DMS153 treated with DMSO at 0.1 percent for 48 hours (cell line): ENCODE measurements at regions not wholly inside any gene's neighbourhood (a gene's known extent, or its start where the extent isn't known, plus 50 kb on each side); places are given as distances from the start of the nearest gene placed in this dataset.
A peak's percentile ranks its signal among the peaks of the same experiment; 100 is the strongest.

ENCODE experiments used
- DNase-seq: peaks from one replicate; lab custom pipeline; 2025; ENCODE audit not compliant: unreplicated experiment; lab: John Stamatoyannopoulos, UW

DNA sequence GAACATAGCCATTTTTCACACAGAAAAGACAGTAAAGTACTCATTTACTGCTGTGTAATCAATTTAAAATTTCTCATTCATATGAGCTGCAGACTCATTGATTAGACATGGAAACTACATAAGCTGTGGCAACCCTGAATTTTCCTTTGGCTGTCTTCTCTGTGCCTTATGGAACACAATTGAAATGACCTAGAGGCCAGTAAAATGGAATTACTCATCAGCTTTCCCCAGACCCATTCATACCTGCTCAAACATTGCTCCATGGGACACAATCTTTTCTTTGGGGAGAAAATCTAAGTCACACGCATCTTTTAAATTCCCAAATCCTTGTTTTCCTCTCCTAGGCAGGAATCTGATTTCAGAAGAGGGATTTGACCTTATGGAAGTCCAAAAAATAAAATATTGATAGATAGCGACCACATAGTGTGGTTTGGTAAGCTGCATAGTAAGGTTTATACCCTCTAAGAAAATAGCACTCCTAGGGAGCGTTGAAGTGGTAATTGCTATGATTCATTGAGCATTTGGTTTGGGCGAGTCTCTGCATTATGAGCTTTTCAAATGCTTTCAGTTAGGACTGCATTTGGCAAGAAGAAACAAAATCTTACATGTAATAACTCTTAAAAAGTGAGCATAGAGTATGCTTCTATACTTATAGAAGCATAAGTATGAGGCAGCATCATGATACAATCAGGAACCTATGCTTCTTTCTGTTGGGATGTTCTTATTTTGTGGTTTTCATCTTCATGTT lies 243.4 kb upstream of the GADL1 start:
- no peak for DNase-seq

DNA sequence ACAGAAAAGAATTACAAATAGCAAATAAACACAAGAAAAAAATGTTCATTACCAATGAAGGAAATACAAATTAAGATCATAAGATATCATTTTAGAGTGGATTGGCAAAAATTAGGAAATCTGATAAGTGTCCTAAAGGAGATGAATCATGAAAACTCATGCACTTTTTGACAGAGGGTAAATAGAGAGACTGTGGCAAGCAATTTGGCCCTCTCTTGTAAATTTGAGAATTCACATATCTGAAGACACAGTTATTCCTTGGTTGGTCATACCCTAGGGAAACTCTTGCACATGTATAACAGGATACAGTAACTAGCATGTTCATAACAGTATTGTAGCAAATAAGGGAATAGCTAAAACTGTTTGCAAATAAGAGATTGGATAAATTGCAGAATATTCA lies 246.0 kb upstream of the GADL1 start:
- DNase-seq: no peak

DNA sequence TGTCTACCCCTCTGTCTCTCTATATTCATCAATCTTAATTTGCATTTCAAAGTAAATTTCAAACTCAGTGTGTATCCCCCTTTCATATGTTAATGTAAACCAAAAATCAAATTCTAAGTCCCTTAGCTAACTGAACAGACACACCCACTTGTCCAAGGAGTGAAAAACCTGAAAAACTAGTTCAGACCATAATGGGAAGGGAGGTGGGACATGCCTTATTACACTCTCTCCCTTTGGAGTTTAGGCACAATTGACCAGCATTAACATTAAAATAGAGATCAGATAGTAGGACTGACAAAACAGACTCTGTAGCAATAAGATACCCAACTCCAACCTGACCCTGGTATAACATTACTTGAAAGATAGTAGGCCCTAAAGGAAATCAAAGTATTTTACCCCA lies 247.7 kb upstream of the GADL1 start:
- no peak for DNase-seq

DNA sequence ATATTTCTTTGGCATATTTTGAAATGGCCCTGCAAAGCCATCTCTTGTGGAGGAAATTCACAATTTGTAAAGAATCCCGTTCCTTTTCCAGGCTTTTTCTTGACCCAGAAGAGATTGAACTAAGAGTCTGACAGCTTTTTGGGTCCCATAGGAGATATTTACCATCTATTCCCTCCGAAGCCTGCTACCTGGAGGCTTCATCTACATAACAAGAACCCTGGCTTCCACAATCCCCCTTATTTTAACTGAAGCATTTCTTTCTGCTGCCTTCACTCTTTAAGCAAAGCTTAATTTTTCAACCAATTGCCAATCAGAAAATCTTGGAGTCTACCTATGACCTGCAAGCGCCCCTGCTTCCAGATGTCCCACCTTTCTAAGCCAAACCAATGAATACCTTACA lies 248.1 kb upstream of the GADL1 start:
- no peak for DNase-seq

DNA sequence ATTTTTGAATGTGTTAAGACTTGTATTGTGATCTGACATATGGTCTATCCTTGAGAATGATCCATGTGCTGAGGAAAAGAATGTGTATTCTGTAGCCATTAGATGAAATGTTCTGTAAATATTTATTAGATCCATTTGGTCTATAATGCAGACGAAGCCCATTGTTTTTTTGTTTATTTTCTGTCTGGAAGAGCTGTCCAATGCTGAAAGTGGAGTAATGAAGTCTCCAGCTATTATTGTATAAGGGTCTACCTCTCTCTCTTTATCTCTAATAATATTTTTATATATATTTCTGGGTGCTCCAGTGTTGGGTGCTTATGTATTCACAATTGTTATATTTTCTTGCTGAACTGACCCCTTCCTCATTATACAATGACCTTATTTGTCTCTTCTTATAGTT lies 250.6 kb upstream of the GADL1 start:
- DNase-seq: no peak

DNA sequence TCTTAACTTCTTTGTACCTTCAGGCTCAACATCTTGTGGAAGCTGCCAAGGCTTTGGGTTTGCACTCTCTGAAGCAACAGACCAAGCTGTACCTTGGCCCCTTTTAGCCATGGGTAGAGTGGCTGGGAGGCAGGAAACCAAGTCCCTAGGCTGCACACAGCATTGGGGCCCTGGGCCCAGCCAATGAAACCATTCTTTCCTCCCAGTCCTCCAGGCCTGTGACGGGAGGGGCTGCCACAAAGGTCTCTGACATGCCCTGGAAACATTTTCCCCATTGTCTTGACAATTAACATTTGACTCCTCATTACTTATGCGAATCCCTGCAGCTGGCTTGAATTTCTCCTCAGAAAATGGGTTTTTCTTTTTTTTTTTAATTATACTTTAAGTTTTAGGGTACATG lies 253.1 kb upstream of the GADL1 start:
- no peak for DNase-seq

DNA sequence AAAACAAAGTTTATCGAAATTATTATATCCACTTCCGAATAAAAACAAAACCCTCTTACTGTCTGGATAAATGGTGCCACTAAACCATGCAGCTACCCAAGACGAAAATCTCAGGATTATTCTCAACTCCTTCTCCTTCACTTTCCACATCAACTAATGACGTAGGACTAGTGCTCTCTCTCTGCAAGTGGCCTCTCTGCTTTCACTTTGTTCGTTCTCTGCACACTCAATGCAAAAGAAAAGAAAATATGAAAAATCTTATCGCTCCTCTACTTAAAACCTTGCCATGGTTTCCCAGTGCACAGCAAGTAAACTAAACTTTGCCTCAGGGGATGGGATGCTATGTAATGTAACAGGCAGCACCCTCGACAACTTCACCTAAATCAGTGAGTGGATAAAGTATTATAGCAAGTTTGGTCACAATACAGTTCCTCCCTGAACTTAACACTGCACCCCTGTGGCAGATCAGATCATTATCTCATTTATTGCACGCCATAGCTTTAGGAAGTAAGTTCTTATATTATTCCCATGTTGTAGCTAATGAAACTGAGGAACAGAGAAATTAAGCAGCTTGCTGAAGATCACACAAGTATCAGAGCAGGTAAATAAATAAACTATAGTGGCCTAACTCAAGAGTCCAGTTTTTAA lies 262.7 kb upstream of the GADL1 start:
- DNase-seq: no peak

DNA sequence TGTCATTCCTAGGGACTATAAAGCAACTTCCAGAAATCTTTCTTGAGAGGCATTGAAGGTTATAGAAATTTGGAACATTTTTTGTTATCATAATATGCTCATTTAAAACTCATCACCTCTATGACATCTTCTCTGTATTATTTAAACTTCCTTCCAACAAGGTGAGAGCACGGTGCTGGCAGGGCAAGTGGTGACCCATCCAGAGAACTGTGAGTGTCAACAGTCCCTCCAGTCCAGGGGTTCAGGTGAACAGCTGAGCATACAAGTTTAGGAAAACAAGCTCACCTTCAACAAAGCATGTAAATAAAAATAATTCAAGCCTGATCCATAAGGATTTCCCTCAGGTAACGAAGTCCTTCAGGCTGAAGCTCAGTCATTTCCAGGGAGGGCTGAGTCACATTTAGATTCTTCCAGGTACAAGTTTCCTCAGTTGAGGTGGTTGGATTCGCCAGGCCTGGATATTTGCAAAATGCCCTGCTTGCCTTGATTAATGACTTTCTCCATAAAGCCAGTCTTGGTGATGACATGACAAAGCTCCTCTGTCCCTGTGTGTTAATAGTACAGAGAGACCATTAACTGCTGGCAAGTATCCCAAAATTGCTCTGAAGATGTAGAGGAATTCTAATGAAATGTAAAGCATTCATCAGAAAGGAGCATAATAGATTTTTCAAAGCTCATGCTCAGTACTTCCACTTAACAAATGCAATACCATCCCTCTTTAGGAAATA lies 263.6 kb upstream of the GADL1 start:
- DNase-seq: no peak

DNA sequence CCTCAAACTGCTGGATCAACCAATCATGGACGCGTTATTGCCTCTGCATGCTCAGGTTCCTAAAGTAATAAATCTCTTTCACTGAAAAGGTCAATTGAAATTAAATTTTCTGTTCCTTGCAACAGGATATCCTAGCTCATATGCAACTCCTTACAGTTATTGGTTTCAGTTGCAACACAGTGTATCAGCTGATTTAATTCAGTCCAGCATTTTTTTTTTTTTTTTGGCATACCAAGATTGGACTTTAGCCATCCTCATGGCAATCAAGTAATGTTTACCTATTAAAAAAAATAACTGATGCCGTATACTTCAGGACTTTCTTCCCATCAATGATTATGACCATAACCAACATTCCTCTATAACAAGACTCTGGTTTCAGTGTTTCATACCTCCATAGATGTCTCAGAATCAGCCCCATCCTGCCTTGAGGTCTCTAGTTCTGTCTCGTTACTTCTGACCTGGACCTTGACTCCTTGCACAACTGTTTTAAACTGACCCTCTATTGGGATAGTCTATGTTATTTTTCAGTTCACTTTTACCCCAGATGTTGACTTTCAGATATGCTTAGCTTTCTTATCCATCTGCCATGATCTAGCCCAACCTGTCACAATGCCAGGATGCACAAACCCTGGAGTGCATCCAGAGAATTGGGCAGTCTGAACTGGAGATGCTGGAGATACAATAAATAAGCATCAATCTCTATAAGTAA lies 265.0 kb upstream of the GADL1 start:
- DNase-seq: no peak

DNA sequence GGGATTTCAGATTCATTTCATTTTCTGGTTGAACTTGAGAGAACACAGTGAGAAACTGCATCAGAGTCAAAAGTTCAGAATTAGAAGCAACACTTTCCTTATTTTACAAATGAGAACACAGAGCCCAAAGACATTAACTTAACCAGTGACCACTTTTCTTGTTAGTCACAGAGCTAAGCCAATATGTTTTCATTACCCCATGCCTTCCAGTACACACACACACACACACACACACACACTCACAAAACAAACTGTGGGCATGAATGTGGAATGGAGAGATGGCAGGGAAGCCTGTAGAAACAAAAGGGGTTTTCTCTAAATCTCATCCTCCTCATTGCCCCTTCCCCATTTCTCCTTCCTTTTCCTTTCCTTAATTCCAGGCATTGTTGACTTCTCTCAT lies 267.4 kb upstream of the GADL1 start:
- DNase-seq: no peak

DNA sequence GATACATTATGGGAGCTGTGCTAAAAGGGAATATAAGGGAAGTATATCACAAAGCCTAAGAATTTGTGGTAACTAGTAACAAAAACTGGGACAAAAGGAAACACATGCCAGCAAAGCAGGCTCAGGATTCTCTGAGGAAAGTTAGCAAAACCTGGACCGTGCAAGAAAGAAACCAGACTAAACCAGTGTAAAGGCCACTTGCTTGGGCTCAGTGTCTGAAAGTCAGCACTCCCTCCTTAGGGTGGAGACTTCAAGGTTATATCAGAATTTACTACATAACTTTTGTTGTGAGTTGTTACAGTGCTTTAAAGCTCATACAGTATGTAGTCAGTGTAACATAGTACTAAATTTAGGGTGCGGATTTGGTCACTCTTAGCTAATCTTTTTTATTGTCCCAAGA lies 269.9 kb upstream of the GADL1 start:
- DNase-seq: no peak

DNA sequence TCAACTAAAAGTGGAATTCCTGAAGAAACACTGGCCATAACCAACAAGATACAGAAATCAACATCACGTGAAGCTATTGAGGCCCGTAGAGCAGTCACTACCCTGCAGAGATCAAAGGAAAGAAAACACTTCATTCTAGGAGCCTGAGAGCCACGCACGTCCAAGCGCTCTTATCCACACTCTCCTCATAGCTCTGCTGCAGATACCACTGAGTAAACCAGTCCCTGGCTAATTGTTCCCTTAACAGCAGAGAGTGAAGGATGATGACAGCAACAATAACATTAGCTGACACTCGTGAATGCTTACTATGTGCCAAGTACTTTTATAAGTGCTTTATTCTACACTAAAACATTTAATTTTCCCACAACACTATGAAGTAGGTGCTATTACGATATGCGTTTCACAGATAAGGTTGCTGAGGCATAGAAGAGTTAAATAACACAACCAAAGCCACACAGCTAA lies 271.0 kb upstream of the GADL1 start:
- DNase-seq: peak; percentile 26

DNA sequence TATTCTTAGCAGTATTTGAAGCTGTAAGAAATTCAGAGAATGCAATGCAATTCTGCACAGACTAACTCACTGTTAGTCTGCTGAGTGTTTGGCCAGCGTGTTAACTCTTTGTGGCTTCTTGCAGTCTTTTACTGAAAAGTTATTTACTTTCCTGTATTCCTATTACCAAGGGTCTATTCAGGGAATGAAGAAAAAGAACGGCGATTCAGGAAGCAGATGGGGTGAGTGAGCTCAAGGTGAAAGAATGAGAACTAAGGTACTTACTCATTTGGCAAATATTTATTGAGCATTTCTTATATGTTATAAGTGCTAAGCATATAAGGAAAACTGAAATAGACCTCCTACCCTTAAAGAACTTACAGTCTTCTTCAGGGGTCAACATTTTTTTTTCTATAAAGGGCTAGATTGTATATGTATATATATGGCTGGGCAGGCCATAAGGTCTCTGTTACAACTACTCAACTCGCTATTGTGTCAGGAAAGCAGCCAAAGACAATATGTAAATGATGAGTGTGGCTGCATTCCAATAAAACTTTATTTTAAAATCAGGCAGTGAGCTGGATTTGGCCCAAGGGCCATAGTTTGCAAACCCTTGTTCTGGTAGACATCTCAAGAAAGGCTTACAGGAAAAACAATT lies 271.9 kb upstream of the GADL1 start:
- no peak for DNase-seq

DNA sequence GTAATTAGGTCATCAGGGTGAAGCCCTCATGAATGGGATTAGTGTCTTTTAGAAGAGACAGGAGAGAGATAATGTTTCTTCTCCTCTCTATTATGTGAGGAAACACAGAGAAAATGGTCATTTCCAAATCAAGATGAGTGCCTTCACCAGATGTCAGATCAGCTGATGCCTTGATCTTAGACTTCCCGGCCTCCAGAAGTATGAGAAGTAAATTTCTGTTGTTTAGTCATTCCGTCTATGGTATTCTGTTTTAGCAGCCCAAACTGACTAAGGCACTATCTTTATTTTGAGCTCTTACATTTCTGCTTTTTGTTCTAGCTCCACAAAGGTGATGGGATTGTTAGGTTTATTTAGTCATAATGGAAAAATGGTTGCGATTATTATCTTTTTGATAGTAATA lies 273.2 kb upstream of the GADL1 start:
- DNase-seq: no peak

DNA sequence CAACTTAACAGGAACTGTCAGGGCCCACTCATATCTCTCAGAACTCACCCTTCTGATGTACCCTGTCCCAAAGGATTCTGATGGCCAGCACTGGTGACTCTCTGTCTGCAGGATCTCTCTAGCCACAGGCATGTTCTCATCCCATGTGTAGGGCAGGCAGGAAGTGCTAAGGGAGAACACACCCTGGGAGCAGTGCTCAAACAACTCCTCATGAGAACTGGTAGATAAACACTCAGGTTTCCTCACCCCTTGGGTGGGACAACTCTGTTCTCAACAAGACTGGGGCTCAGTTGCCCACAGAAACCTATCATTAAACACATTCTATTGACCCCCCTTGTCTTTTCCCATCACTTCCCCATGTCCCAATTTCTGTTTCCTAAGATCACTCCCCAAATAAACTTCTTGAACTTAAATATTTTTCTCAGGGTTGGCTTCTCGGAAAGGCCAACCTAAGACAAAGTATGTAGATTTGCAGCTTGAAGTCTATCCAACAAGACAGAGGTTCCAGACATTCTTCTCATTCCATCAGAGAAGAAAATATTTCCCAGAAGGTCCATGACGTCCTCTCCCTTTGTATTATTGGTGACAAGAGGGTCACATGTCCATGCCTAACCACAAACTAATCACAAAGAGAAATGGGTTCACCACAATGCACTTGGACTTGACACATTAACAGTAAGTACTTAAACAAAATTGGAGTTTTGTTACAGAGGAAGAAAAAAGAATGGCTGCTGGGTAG lies 276.6 kb upstream of the GADL1 start:
- no peak for DNase-seq

DNA sequence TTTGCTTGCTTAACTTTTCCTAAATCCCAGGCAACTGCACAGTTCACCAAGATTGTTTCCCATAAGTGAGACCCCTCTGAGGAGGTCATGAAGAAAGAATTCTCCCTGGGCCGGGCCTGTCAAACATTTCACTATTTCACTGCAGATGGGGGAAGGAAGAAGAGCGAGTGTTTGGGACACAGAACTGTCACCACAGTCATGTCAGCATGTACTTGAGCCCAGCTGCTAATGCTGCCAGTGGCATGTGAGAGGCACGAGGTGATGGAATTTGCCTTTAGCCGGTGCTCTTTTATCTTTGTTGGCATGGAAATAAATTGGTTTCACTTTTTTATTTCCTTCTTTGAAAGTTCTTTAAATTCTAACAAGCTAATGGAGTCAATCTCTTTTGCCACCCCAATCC lies 277.9 kb upstream of the GADL1 start:
- DNase-seq: no peak

DNA sequence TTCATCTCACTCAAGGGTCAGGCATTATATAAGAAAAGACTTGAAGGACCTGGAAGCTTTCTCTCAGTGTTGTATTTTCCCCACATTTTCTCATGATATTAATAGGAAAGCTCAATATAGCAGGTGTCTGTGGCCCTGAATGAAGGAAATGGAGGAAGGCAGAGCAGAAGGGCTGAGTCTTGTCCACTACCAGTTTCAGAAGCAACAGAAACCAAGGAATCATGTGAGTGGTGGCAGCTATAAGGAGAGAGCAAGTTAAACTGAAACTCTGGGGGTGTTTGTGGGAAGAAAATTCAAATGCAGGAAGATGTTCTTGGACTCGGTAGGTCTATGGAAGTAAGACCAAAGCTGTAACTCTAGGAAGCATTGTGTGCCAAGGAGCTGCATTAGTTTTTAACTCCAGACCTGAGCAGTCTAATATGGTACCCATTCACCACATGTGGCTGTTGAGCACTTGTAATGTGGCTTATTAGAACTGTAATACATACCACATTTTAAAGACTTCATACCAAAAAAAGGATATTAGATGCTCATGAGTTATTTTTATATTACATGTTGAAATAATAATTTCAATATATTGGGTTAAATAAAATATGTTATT lies 278.8 kb upstream of the GADL1 start:
- no peak for DNase-seq

DNA sequence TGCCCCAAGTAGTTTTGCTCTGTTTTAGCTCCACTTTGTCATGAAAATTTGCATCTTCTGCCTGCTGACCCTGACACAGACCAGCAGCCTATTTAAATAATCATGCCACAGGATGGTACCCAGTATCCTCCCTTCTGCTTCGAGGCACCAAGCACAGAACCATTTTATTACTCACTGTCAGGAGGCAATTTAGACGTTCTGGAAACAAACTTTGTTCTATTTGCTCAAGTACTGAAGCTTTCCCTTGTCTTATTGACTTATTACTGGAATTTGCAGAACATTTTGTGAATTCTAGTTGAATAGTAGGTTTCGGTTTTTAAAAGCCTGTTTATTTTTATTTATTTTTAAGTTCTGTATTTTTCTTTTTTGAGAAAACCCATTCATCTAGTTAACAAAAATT lies 279.6 kb upstream of the GADL1 start:
- no peak for DNase-seq

DNA sequence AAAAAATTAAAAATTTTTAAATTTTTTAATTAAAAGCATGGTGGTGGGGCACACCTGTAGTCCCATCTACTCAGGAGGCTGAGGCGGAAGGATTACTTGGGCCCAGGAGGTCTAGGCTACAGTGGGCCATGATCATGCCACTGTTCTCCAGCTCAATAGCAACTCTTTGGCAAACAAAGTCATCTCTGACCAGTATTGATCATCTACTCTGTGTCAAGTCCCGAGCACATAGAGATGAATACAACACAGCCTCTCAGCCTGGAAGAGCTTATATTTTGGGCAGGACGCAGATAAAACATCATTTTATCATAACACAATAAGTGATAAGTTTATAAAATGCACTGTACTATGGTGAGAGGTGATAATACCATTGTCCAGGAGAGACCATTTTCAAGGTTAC lies 281.6 kb upstream of the GADL1 start:
- no peak for DNase-seq

DNA sequence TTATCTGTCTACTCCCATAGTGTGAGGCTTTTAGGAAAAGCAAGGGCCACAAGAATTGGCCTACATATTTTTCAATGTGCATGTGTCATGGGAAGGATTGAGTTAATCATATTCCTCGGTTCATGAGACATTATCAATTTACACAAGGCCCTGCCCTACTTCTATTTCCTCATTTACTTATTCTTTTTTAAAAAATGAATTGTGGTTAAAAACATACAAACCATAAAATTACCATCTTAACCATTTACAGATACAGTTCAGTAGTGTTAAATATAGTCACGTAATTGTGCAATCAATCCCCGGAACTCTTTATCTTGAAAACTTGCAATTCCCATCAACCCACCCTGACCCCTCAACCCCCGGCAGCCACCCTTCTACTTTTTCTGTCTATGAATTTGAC lies 284.0 kb upstream of the GADL1 start:
- DNase-seq: no peak
